ENCODE measurements at regions not wholly inside any gene's neighbourhood (a gene's known extent, or its start where the extent isn't known, plus 50 kb on each side); places are given as distances from the start of the nearest gene placed in this dataset.

DNA sequence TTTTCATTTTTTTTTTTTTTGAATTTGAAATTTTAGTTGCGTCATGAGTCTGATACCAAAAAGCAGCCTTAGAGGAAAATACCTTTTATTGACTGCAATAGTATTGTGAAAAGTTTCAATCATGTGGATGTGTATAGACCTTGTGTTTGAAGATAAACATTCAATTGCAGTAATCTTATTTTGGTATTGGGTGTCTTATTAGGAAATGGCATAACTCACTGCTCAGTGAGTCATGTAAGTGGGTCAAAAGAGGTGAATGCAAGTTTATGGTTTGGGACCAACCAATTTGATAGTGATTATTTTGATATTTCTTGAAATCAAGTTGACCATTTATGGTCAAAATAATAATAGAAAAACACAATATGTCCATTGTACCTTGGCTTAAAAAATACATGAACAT is 627.8 kb upstream of the SLIT2 start:
- H3K9me3 ChIP-seq (ENCODE audit: control insufficient read depth in 2 of 2, low read length in 2 of 2): no peaks in the 10 kb centered on the region
- no peaks in the 10 kb centered on the region for H3K4me1 ChIP-seq (ENCODE audit: control insufficient read depth in 2 of 2, insufficient read depth in 2 of 2, low read length in 2 of 2)
- H3K27me3 ChIP-seq (ENCODE audit: control insufficient read depth in 2 of 2, insufficient read depth in 2 of 2, low read length in 2 of 2): no peaks in the 10 kb centered on the region
- no peak overlapping the region for H3K9ac ChIP-seq (ENCODE audit: low read depth in 1 of 2, low read length in 2 of 2)
- no peak overlapping the region for H3K27ac ChIP-seq (ENCODE audit: low read depth in 2 of 2, low read length in 2 of 2)
- H3K36me3 ChIP-seq (ENCODE audit: control insufficient read depth in 2 of 2, insufficient read depth in 2 of 2, low read length in 2 of 2): no peaks in the 10 kb centered on the region
- H3K4me3 ChIP-seq (ENCODE audit: low read length in 2 of 2): no peak overlapping the region

DNA sequence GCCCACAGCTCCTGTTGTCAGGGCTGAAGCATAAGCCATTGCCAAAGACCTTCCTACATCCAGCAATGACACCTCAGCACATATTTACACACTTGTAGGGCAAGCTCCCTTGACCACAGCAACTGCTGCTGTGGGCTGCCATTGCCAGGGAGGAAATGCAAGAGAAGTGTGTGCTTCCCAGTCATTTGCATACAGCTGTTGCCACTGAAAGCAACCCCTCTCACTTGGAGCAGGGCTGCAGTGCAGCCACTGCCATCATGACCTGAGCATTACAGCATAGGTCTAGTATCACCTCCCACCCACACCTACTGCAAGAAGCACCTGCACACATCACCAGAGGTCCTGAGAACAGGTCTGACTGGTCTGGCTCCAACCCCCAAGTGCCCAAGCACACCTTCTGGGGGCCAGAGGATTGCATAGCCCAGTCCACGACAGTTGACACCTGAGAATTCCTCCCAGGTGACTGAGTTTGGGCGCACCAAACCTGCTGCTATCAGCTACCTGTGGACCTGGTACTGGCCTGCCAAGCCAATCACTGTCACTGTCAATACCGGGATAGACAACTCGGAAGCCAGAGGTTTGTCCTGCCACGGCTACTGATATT is 636.5 kb upstream of the SLIT2 start:
- Histone ChIP-seq H3K4me1 (ENCODE audit: control insufficient read depth in 2 of 2, insufficient read depth in 2 of 2, low read length in 2 of 2) (no peaks in the 10 kb centered on the region), H3K9ac (ENCODE audit: low read depth in 1 of 2, low read length in 2 of 2) (no peak overlapping the region), H3K27me3 (ENCODE audit: control insufficient read depth in 2 of 2, insufficient read depth in 2 of 2, low read length in 2 of 2) (no peaks in the 10 kb centered on the region), H3K9me3 (ENCODE audit: control insufficient read depth in 2 of 2, low read length in 2 of 2) (peaks cover 0 to 7% of the 10 kb centered on the region in 2 donors), H3K4me3 (ENCODE audit: low read length in 2 of 2) (no peak overlapping the region), H3K27ac (ENCODE audit: low read depth in 2 of 2, low read length in 2 of 2) (no peak overlapping the region), H3K36me3 (ENCODE audit: control insufficient read depth in 2 of 2, insufficient read depth in 2 of 2, low read length in 2 of 2) (no peaks in the 10 kb centered on the region)

DNA sequence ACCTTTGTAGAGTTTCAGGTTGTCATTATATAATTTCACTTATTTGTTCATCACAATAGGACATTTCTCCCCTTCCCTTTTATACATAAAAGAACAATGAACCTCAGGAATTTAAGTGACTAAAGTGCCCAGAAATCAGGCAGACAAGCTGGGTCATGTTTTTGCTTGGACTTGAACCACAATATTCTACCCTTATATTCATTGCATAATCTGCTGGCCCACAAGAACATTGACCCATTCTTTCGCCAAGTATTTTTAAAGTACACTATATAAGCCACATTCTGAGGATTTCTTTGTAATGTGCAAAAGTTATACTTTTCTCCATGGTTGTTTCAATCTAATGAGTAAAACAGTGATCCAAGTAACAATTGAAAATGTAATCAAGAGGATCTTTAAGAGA is 637.5 kb upstream of the SLIT2 start:
- H3K4me1 ChIP-seq (ENCODE audit: control insufficient read depth in 2 of 2, insufficient read depth in 2 of 2, low read length in 2 of 2): no peaks in the 10 kb centered on the region
- H3K9me3 ChIP-seq (ENCODE audit: control insufficient read depth in 2 of 2, low read length in 2 of 2): peaks cover 0 to 7% of the 10 kb centered on the region in 2 donors
- no peak overlapping the region for H3K9ac ChIP-seq (ENCODE audit: low read depth in 1 of 2, low read length in 2 of 2)
- no peak overlapping the region for H3K4me3 ChIP-seq (ENCODE audit: low read length in 2 of 2)
- H3K27ac ChIP-seq (ENCODE audit: low read depth in 2 of 2, low read length in 2 of 2): no peak overlapping the region
- H3K36me3 ChIP-seq (ENCODE audit: control insufficient read depth in 2 of 2, insufficient read depth in 2 of 2, low read length in 2 of 2): no peaks in the 10 kb centered on the region
- no peaks in the 10 kb centered on the region for H3K27me3 ChIP-seq (ENCODE audit: control insufficient read depth in 2 of 2, insufficient read depth in 2 of 2, low read length in 2 of 2)

DNA sequence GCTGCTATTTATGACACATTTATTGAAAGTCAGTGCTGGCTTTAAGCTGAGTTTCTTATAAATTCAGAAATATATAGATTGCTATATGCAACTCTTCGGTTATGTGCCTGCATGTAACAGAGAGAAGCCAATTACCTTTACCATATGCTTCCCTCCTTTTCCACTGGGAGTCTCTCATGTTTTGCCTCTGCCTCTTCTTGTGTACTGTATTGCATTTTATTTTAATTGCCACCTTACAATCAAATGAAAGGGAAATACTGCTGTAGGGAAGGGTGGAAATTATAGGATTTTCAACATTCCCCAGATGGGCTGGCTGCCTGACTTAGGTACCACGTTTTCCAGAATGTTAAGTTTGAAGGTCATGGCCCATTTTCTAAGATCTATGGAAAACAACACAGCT is 655.4 kb upstream of the SLIT2 start:
- H3K9me3 ChIP-seq (ENCODE audit: control insufficient read depth in 2 of 2, low read length in 2 of 2): no peaks in the 10 kb centered on the region
- H3K4me3 ChIP-seq (ENCODE audit: low read length in 2 of 2): no peak overlapping the region
- no peaks in the 10 kb centered on the region for H3K4me1 ChIP-seq (ENCODE audit: control insufficient read depth in 2 of 2, insufficient read depth in 2 of 2, low read length in 2 of 2)
- H3K27ac ChIP-seq (ENCODE audit: low read depth in 2 of 2, low read length in 2 of 2): no peak overlapping the region
- no peak overlapping the region for H3K9ac ChIP-seq (ENCODE audit: low read depth in 1 of 2, low read length in 2 of 2)
- no peaks in the 10 kb centered on the region for H3K36me3 ChIP-seq (ENCODE audit: control insufficient read depth in 2 of 2, insufficient read depth in 2 of 2, low read length in 2 of 2)
- H3K27me3 ChIP-seq (ENCODE audit: control insufficient read depth in 2 of 2, insufficient read depth in 2 of 2, low read length in 2 of 2): no peaks in the 10 kb centered on the region

DNA sequence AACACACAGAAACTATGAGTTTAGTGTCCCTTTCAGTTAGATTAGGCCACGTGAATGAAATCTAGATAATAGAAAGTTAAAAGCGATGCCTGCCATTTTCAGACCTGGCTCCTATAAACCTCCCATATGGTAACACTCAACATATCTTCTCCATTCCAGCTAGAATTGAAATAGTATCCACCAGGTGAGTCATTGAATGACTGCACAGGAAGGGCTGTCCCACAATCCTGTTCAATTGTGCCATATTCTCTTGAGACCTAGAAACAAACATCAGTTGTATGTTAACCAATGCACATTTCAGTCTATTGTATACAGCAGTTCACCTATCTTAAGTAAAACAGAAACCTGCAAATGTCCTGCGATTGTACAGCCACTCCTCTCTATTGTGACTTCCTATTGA is 659.3 kb upstream of the SLIT2 start:
- Histone ChIP-seq H3K27me3 (ENCODE audit: control insufficient read depth in 2 of 2, insufficient read depth in 2 of 2, low read length in 2 of 2) (no peaks in the 10 kb centered on the region), H3K4me3 (ENCODE audit: low read length in 2 of 2) (no peak overlapping the region), H3K9ac (ENCODE audit: low read depth in 1 of 2, low read length in 2 of 2) (no peak overlapping the region), H3K36me3 (ENCODE audit: control insufficient read depth in 2 of 2, insufficient read depth in 2 of 2, low read length in 2 of 2) (no peaks in the 10 kb centered on the region), H3K27ac (ENCODE audit: low read depth in 2 of 2, low read length in 2 of 2) (no peak overlapping the region), H3K9me3 (ENCODE audit: control insufficient read depth in 2 of 2, low read length in 2 of 2) (no peaks in the 10 kb centered on the region), H3K4me1 (ENCODE audit: control insufficient read depth in 2 of 2, insufficient read depth in 2 of 2, low read length in 2 of 2) (no peaks in the 10 kb centered on the region)

DNA sequence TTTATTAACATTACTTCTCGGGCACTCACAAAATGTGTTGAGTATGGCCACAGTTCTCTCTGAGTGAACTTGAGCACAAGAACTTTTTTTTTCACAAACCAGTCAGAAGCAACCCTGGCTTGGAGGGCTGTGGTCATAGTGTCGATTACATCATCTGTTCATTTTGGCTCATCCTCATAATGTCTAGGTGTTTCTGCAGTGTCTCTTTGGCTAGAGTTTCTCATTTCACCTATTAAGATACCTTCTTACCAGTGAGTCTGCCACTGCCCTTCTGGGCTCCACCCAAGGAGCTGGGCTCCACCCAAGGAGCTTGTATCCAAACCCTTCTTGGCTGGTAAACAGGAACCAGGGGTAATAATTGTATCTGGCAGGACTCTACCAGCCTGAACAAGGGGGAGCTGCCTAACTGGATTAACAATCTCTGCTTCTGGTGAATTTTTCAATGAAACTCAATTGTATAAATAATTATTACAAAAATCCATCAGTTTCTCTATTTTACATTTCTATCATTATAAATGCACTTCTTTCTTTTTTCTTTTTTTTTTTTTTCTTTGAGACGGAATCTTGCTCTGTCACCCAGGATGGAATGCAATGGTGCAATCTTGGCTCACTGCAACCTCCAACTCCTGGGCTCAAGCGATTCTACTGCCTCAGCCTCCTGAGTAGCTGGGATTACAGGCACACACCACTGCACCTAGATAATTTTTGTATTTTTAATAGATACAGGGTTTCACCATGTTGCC is 667.7 kb upstream of the SLIT2 start:
- no peaks in the 10 kb centered on the region for H3K9me3 ChIP-seq (ENCODE audit: control insufficient read depth in 2 of 2, low read length in 2 of 2)
- H3K4me1 ChIP-seq (ENCODE audit: control insufficient read depth in 2 of 2, insufficient read depth in 2 of 2, low read length in 2 of 2): no peaks in the 10 kb centered on the region
- no peak overlapping the region for H3K4me3 ChIP-seq (ENCODE audit: low read length in 2 of 2)
- H3K27ac ChIP-seq (ENCODE audit: low read depth in 2 of 2, low read length in 2 of 2): no peak overlapping the region
- no peaks in the 10 kb centered on the region for H3K27me3 ChIP-seq (ENCODE audit: control insufficient read depth in 2 of 2, insufficient read depth in 2 of 2, low read length in 2 of 2)
- H3K36me3 ChIP-seq (ENCODE audit: control insufficient read depth in 2 of 2, insufficient read depth in 2 of 2, low read length in 2 of 2): no peaks in the 10 kb centered on the region
- no peak overlapping the region for H3K9ac ChIP-seq (ENCODE audit: low read depth in 1 of 2, low read length in 2 of 2)

DNA sequence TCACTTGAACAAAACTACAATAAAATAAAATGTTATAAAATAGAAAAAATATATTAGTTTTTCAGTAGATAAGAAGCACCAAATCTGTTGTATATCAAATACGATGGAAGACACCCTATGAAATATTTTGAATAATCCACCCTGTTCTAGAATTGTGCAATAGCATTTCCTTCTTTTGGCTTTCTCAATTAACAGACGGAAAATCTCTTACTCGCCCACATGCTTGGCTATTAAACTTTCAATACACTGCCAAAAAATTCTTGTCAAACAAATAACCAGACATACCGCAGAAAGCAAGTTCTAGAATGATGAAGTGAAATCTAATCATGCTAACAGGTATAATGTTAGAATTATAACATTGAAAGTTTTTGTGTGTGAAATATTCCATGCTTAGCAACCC is 671.6 kb upstream of the SLIT2 start:
- Histone ChIP-seq H3K4me3 (ENCODE audit: low read length in 2 of 2) (no peak overlapping the region), H3K9me3 (ENCODE audit: control insufficient read depth in 2 of 2, low read length in 2 of 2) (no peaks in the 10 kb centered on the region), H3K9ac (ENCODE audit: low read depth in 1 of 2, low read length in 2 of 2) (no peak overlapping the region), H3K27me3 (ENCODE audit: control insufficient read depth in 2 of 2, insufficient read depth in 2 of 2, low read length in 2 of 2) (no peaks in the 10 kb centered on the region), H3K36me3 (ENCODE audit: control insufficient read depth in 2 of 2, insufficient read depth in 2 of 2, low read length in 2 of 2) (no peaks in the 10 kb centered on the region), H3K27ac (ENCODE audit: low read depth in 2 of 2, low read length in 2 of 2) (no peak overlapping the region), H3K4me1 (ENCODE audit: control insufficient read depth in 2 of 2, insufficient read depth in 2 of 2, low read length in 2 of 2) (no peaks in the 10 kb centered on the region)

DNA sequence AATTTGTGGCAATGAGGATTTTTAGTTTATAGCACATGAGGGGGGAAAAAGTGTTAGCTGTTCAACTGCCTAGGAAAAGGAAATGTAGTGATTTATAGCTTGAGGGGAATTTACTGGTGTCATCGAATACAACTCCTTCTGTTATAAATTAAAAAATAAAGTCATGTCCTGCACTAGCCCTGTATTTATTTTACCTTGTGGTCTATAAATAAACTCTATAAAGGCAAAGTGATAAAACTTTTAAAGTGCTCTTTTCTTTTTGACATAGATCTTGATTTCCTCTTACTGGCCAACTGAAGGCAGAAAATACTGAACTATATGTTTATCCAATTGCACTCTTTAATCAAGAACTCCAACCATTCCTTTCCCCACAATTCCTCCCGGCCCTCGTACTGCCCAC is 672.1 kb upstream of the SLIT2 start:
- Histone ChIP-seq H3K4me3 (ENCODE audit: low read length in 2 of 2) (no peak overlapping the region), H3K27me3 (ENCODE audit: control insufficient read depth in 2 of 2, insufficient read depth in 2 of 2, low read length in 2 of 2) (no peaks in the 10 kb centered on the region), H3K27ac (ENCODE audit: low read depth in 2 of 2, low read length in 2 of 2) (no peak overlapping the region), H3K9ac (ENCODE audit: low read depth in 1 of 2, low read length in 2 of 2) (no peak overlapping the region), H3K36me3 (ENCODE audit: control insufficient read depth in 2 of 2, insufficient read depth in 2 of 2, low read length in 2 of 2) (no peaks in the 10 kb centered on the region), H3K9me3 (ENCODE audit: control insufficient read depth in 2 of 2, low read length in 2 of 2) (no peaks in the 10 kb centered on the region), H3K4me1 (ENCODE audit: control insufficient read depth in 2 of 2, insufficient read depth in 2 of 2, low read length in 2 of 2) (no peaks in the 10 kb centered on the region)

DNA sequence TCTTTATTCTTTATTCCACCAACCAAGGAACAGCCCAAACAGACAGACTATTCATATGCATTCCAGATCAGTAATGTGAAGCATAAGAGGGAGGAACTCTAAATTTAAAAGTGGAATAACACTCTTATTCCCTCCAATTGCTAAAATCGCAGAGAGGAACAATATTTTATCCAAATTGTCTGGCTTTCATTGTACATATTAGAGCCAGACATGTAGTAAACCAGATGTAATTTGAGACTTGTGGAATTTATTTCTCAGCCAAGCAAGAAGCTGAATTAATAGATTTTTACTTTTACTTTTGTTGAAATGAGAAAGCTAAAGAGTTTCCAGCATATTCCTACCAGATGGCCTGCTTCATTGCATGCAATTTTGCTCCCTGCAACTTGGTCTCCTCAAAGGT is 674.6 kb upstream of the SLIT2 start:
- Histone ChIP-seq H3K27ac (ENCODE audit: low read depth in 2 of 2, low read length in 2 of 2) (no peak overlapping the region), H3K27me3 (ENCODE audit: control insufficient read depth in 2 of 2, insufficient read depth in 2 of 2, low read length in 2 of 2) (no peaks in the 10 kb centered on the region), H3K9me3 (ENCODE audit: control insufficient read depth in 2 of 2, low read length in 2 of 2) (no peaks in the 10 kb centered on the region), H3K4me1 (ENCODE audit: control insufficient read depth in 2 of 2, insufficient read depth in 2 of 2, low read length in 2 of 2) (no peaks in the 10 kb centered on the region), H3K36me3 (ENCODE audit: control insufficient read depth in 2 of 2, insufficient read depth in 2 of 2, low read length in 2 of 2) (no peaks in the 10 kb centered on the region), H3K9ac (ENCODE audit: low read depth in 1 of 2, low read length in 2 of 2) (no peak overlapping the region), H3K4me3 (ENCODE audit: low read length in 2 of 2) (no peak overlapping the region)

DNA sequence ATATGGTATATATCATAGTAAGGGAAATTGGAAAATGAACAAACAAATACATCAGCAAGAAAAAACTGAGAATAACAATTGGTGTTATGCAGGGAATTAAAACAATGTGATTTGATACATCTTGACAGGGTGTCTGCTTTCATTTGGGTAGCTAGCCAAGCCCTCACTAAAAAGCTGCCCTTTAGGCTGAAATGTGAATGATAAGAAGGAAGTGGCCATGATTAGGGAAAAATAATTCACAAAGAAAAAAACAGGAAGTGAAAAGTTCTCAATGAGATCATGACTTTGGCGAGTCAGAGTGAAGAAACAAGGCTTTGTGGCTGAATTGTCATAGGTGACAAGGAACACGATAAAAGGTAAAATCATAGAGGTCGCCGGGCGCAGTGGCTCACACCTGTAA is 675.8 kb upstream of the SLIT2 start:
- H3K9me3 ChIP-seq (ENCODE audit: control insufficient read depth in 2 of 2, low read length in 2 of 2): no peaks in the 10 kb centered on the region
- no peak overlapping the region for H3K4me3 ChIP-seq (ENCODE audit: low read length in 2 of 2)
- no peaks in the 10 kb centered on the region for H3K4me1 ChIP-seq (ENCODE audit: control insufficient read depth in 2 of 2, insufficient read depth in 2 of 2, low read length in 2 of 2)
- no peaks in the 10 kb centered on the region for H3K27me3 ChIP-seq (ENCODE audit: control insufficient read depth in 2 of 2, insufficient read depth in 2 of 2, low read length in 2 of 2)
- H3K36me3 ChIP-seq (ENCODE audit: control insufficient read depth in 2 of 2, insufficient read depth in 2 of 2, low read length in 2 of 2): no peaks in the 10 kb centered on the region
- H3K9ac ChIP-seq (ENCODE audit: low read depth in 1 of 2, low read length in 2 of 2): no peak overlapping the region
- no peak overlapping the region for H3K27ac ChIP-seq (ENCODE audit: low read depth in 2 of 2, low read length in 2 of 2)

Data from mucosa of rectum (tissue), 2 donors.